Prostate gland (tissue), 2 donors: ENCODE measurements at regions not wholly inside any gene's neighbourhood (a gene's known extent, or its start where the extent isn't known, plus 50 kb on each side); places are given as distances from the start of the nearest gene placed in this dataset.

Experiments
- POLR2A ChIP-seq: fragments of 450-650 bp; IDR thresholded peaks from one replicate; pipeline ENCODE4 v1.6.1; 2016; ENCODE audit warnings: antibody characterized with exemption, mild to moderate bottlenecking
- POLR2AphosphoS5 ChIP-seq: sonication (generic); formaldehyde crosslinking; IDR thresholded peaks from one replicate; pipeline ENCODE4 v1.6.1; 2017; ENCODE audit warnings: antibody characterized with exemption
- TF ChIP-seq, protein P1 (sequence below), 4 experiments: fragments of 200-600 bp in 2 of 4; fragments of 450-650 bp in 2 of 4; sonication (generic) in 2 of 4; IDR thresholded peaks; 1 replicate in 3 of 4; 2 replicates in 1 of 4; pipeline ENCODE4 v1.5.1; 2016 to 2019; ENCODE audit warnings: antibody characterized with exemption in 4 of 4, mild to moderate bottlenecking in 2 of 4, moderate library complexity in 2 of 4

DNA sequence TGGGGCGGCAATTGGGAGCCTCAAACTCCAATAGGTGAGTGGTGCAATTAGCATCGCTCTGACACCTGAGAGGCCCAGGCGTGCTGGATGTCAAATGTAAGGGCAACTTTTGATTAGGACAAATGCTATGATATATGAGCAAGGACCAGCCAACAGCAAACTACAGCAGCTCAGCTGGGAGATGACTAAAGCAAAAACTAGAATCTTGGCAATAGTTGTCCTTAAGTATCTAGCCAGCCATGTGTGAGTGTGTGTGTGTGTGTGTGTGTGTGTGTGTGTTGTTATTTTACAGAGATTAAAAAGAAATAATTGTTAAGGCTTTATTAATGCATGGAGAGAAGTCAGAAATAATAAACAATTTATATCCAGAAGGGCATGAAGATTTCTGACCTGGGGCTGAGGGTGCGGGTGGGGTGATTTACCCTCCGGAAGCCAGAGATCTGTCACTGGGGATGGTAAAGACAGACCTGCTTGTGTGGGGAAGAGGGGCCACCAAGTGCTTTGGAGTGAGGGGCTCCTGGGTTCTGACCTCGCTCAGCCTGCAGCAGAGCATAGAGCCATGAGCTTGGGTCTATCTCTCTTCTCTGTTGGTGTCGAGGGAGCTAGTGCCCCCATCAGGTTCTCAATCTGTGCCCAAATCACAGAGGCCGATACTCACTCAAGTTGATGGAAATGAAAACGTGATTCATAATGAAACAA lies 77.3 kb downstream of the EMX2 start:
- TF ChIP-seq, protein P1, sequence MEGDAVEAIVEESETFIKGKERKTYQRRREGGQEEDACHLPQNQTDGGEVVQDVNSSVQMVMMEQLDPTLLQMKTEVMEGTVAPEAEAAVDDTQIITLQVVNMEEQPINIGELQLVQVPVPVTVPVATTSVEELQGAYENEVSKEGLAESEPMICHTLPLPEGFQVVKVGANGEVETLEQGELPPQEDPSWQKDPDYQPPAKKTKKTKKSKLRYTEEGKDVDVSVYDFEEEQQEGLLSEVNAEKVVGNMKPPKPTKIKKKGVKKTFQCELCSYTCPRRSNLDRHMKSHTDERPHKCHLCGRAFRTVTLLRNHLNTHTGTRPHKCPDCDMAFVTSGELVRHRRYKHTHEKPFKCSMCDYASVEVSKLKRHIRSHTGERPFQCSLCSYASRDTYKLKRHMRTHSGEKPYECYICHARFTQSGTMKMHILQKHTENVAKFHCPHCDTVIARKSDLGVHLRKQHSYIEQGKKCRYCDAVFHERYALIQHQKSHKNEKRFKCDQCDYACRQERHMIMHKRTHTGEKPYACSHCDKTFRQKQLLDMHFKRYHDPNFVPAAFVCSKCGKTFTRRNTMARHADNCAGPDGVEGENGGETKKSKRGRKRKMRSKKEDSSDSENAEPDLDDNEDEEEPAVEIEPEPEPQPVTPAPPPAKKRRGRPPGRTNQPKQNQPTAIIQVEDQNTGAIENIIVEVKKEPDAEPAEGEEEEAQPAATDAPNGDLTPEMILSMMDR (IDR thresholded peaks at IDR 0.05) = no peak
- TF ChIP-seq POLR2A = no peak
- TF ChIP-seq POLR2AphosphoS5 = no peak
